H9 (cell line): ENCODE measurements at regions not wholly inside any gene's neighbourhood (a gene's known extent, or its start where the extent isn't known, plus 50 kb on each side); places are given as distances from the start of the nearest gene placed in this dataset.

Experiments
- DNase-seq: peaks from one replicate; pipeline ENCODE4 v3.0.0-alpha.2; 2017
- H2AFZ ChIP-seq: one replicate; pipeline ENCODE4 v1.6.1; 2013; ENCODE audit warnings: mild to moderate bottlenecking, low read length, control low read depth, moderate library complexity
- H2AK5ac ChIP-seq: 2 replicates; pipeline ENCODE4 v1.6.1; 2013; ENCODE audit warnings: low read length, control low read depth, mixed read lengths; ENCODE audit not compliant: insufficient read length
- H2BK120ac ChIP-seq: one replicate; pipeline ENCODE4 v1.6.1; 2013; ENCODE audit warnings: low read depth, mild to moderate bottlenecking, low read length, control low read depth, inconsistent platforms; ENCODE audit not compliant: poor library complexity, severe bottlenecking
- H2BK12ac ChIP-seq: 2 replicates; pipeline ENCODE4 v1.6.1; 2013; ENCODE audit warnings: low read length, control low read depth, mixed read lengths, low read depth; ENCODE audit not compliant: insufficient read length
- H2BK15ac ChIP-seq: 2 replicates; pipeline ENCODE4 v1.6.1; 2013; ENCODE audit warnings: low read depth, low read length, control low read depth
- H2BK20ac ChIP-seq: one replicate; pipeline ENCODE4 v1.6.1; 2013; ENCODE audit warnings: low read depth, mild to moderate bottlenecking, low read length, control low read depth, inconsistent platforms; ENCODE audit not compliant: poor library complexity, severe bottlenecking
- H2BK5ac ChIP-seq: 2 replicates; pipeline ENCODE4 v1.6.1; 2013; ENCODE audit warnings: low read length, control low read depth, mixed read lengths; ENCODE audit not compliant: insufficient read length
- H3K14ac ChIP-seq: 2 replicates; pipeline ENCODE4 v1.6.1; 2013; ENCODE audit warnings: low read length, control low read depth; ENCODE audit not compliant: insufficient read depth
- H3K18ac ChIP-seq: 2 replicates; pipeline ENCODE4 v1.6.1; 2013; ENCODE audit warnings: low read depth, mild to moderate bottlenecking, mixed read lengths, low read length, control low read depth; ENCODE audit not compliant: insufficient read length
- H3K23ac ChIP-seq: 2 replicates; pipeline ENCODE4 v1.6.1; 2013; ENCODE audit warnings: low read length, control low read depth, mixed read lengths, low read depth; ENCODE audit not compliant: insufficient read length
- H3K23me2 ChIP-seq: 2 replicates; pipeline ENCODE4 v1.6.1; 2013; ENCODE audit warnings: low read depth, mild to moderate bottlenecking, mixed read lengths, low read length, control low read depth; ENCODE audit not compliant: insufficient read length, poor library complexity, severe bottlenecking
- H3K27ac ChIP-seq: 2 replicates; pipeline ENCODE4 v1.5.1; 2013; ENCODE audit warnings: low read length, control low read depth, mixed read lengths, low read depth; ENCODE audit not compliant: insufficient read length
- H3K27me3 ChIP-seq: 2 replicates; pipeline ENCODE4 v1.6.1; 2013; ENCODE audit warnings: low read length, control low read depth, inconsistent platforms; ENCODE audit not compliant: insufficient read depth
- H3K4ac ChIP-seq: 2 replicates; pipeline ENCODE4 v1.6.1; 2013; ENCODE audit warnings: low read depth, mild to moderate bottlenecking, control low read depth, inconsistent platforms, low read length, moderate library complexity
- H3K4me1 ChIP-seq: 2 replicates; pipeline ENCODE4 v1.6.1; 2013; ENCODE audit warnings: low read length, control low read depth, inconsistent platforms; ENCODE audit not compliant: insufficient read depth
- H3K4me2 ChIP-seq: 2 replicates; pipeline ENCODE4 v1.6.1; 2013; ENCODE audit warnings: low read length, control low read depth, mixed read lengths; ENCODE audit not compliant: insufficient read length, insufficient read depth
- H3K56ac ChIP-seq: 2 replicates; pipeline ENCODE4 v1.6.1; 2013; ENCODE audit warnings: low read depth, mild to moderate bottlenecking, mixed read lengths, low read length, control low read depth; ENCODE audit not compliant: insufficient read length
- H3K79me1 ChIP-seq: 2 replicates; pipeline ENCODE4 v1.6.1; 2013; ENCODE audit warnings: low read depth, mild to moderate bottlenecking, moderate library complexity, low read length, control low read depth, inconsistent platforms; ENCODE audit not compliant: insufficient read depth, poor library complexity, severe bottlenecking
- H3K79me2 ChIP-seq: 2 replicates; pipeline ENCODE4 v1.6.1; 2013; ENCODE audit warnings: low read length, control low read depth, inconsistent platforms; ENCODE audit not compliant: insufficient read depth
- H3K9ac ChIP-seq: 2 replicates; pipeline ENCODE4 v1.6.1; 2013; ENCODE audit warnings: low read length, control low read depth, mixed read lengths; ENCODE audit not compliant: insufficient read length; ENCODE audit errors: extremely low read depth
- H3K9me3 ChIP-seq: one replicate; pipeline ENCODE4 v1.6.1; 2013; ENCODE audit warnings: low read depth, low read length, inconsistent platforms; ENCODE audit not compliant: control insufficient read depth
- H3T11ph ChIP-seq: one replicate; pipeline ENCODE4 v1.6.1; 2013; ENCODE audit warnings: mild to moderate bottlenecking, low read length, control low read depth, inconsistent platforms
- H4K20me1 ChIP-seq: one replicate; pipeline ENCODE4 v1.6.1; 2013; ENCODE audit not compliant: control insufficient read depth, insufficient read length, insufficient read depth
- H4K5ac ChIP-seq: 2 replicates; pipeline ENCODE4 v1.6.1; 2013; ENCODE audit warnings: low read depth, mild to moderate bottlenecking, mixed read lengths, low read length, control low read depth; ENCODE audit not compliant: insufficient read length
- H4K8ac ChIP-seq: replicated peaks from 2 replicates; pipeline ENCODE4 v1.6.1; 2013; ENCODE audit warnings: low read length, control low read depth, mixed read lengths, low read depth; ENCODE audit not compliant: insufficient read length
- H4K91ac ChIP-seq: 2 replicates; pipeline ENCODE4 v1.6.1; 2013; ENCODE audit warnings: low read depth, mild to moderate bottlenecking, moderate library complexity, mixed read lengths, low read length, control low read depth; ENCODE audit not compliant: insufficient read length
- H3K27ac Mint-ChIP-seq, 3 experiments: 2 replicates in 2 of 3; 3 replicates in 1 of 3; pipeline ENCODE4 v1.8.0; 2020 to 2021; ENCODE audit warnings: mixed read lengths in 3 of 3, mild to moderate bottlenecking in 1 of 3, moderate library complexity in 1 of 3
- H3K27me3 Mint-ChIP-seq: 2 replicates; pipeline ENCODE4 v1.8.0; 2021; ENCODE audit warnings: low read depth, mild to moderate bottlenecking, moderate library complexity, mixed read lengths
- H3K36me3 Mint-ChIP-seq, 3 experiments: 2 replicates in 2 of 3; 3 replicates in 1 of 3; pipeline ENCODE4 v1.8.0; 2020 to 2021; ENCODE audit warnings: low read depth in 3 of 3, mixed read lengths in 3 of 3; ENCODE audit not compliant: insufficient read depth in 1 of 3
- H3K4me1 Mint-ChIP-seq, 2 experiments: 2 replicates each; pipeline ENCODE4 v1.8.0; 2020; ENCODE audit warnings: mixed read lengths in 2 of 2
- H3K4me3 Mint-ChIP-seq, 2 experiments: 2 replicates in 1 of 2; 3 replicates in 1 of 2; pipeline ENCODE4 v1.8.0; 2020 to 2021; ENCODE audit warnings: mild to moderate bottlenecking in 2 of 2, mixed read lengths in 2 of 2, moderate library complexity in 1 of 2
- H3K9me3 Mint-ChIP-seq, 2 experiments: 2 replicates in 1 of 2; 3 replicates in 1 of 2; pipeline ENCODE4 v1.8.0; 2020; ENCODE audit warnings: mild to moderate bottlenecking in 2 of 2, mixed read lengths in 2 of 2, moderate library complexity in 1 of 2
- WGBS: extraction: QIAGEN DNeasy Blood & Tissue Kit; methylation state at CpG from one replicate; pipeline ENCODE4 v1.1.7; 2013; ENCODE audit warnings: missing lambda C conversion rate, low lambda C conversion rate, mixed read lengths; ENCODE audit not compliant: insufficient read length; ENCODE audit errors: extremely low coverage; 5-methylcytosine and 5-hydroxymethylcytosine counted together
- TF ChIP-seq, protein P1 (sequence below): fragments of 200-600 bp; sonication (generic); conservative IDR thresholded peaks from 3 replicates; pipeline ENCODE4 v1.8.0; 2021; ENCODE audit warnings: antibody characterized with exemption, mild to moderate bottlenecking

DNA sequence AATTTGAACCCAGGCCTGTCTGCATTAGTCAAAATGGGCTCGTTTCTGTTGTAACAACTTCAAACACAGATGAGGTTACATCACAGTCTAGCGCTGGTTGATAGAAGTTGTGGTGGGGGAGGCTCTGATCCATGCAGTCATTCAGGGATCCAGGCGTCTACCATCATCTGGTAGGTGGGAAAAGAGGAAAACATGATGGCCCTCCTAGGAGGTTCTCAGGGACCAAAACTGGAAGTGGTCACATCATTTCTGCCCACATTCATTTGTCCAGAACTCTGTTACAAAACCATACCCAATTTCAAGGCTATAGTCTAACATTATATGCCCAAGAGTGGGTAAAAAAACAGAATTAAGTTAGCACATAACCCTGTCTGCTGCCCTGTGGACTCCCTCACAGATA is 135.1 kb downstream of the PHETA1 start:
- Histone ChIP-seq H3K79me2 (no peaks in the 10 kb centered on the region), H3K23me2 (no peaks in the 10 kb centered on the region), H3T11ph (no peak overlapping the region), H2AFZ (no peak overlapping the region), H4K91ac (no peak overlapping the region), H3K14ac (no peak overlapping the region), H3K4me1 (no peaks in the 10 kb centered on the region), H4K8ac (no peak overlapping the region), H2BK5ac (no peak overlapping the region), H3K4ac (no peak overlapping the region), H3K23ac (no peak overlapping the region), H3K56ac (no peak overlapping the region), H2BK20ac (no peak overlapping the region), H4K5ac (no peak overlapping the region), H4K20me1 (no peaks in the 10 kb centered on the region), H3K79me1 (no peaks in the 10 kb centered on the region), H3K27me3 (no peaks in the 10 kb centered on the region), H2BK15ac (no peak overlapping the region), H3K27ac (no peak overlapping the region), H3K4me2 (no peak overlapping the region), H3K9ac (no peak overlapping the region), H2BK12ac (no peak overlapping the region), H3K9me3 (no peaks in the 10 kb centered on the region), H3K18ac (no peak overlapping the region), H2BK120ac (no peak overlapping the region), H2AK5ac (no peak overlapping the region)
- WGBS = no CpG with 5 or more reads among the region's 3 CpGs
- no peak overlapping the region for H3K4me3 Mint-ChIP-seq
- H3K4me1 Mint-ChIP-seq = peaks cover 6 to 11% of the 10 kb centered on the region in 2 experiments; a peak in 3 of 4 replicates
- H3K27ac Mint-ChIP-seq = no peak overlapping the region
- no peaks in the 10 kb centered on the region for H3K9me3 Mint-ChIP-seq
- DNase-seq = no peak
- no peaks in the 10 kb centered on the region for H3K36me3 Mint-ChIP-seq
- TF ChIP-seq, protein P1, sequence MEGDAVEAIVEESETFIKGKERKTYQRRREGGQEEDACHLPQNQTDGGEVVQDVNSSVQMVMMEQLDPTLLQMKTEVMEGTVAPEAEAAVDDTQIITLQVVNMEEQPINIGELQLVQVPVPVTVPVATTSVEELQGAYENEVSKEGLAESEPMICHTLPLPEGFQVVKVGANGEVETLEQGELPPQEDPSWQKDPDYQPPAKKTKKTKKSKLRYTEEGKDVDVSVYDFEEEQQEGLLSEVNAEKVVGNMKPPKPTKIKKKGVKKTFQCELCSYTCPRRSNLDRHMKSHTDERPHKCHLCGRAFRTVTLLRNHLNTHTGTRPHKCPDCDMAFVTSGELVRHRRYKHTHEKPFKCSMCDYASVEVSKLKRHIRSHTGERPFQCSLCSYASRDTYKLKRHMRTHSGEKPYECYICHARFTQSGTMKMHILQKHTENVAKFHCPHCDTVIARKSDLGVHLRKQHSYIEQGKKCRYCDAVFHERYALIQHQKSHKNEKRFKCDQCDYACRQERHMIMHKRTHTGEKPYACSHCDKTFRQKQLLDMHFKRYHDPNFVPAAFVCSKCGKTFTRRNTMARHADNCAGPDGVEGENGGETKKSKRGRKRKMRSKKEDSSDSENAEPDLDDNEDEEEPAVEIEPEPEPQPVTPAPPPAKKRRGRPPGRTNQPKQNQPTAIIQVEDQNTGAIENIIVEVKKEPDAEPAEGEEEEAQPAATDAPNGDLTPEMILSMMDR = no peak
- peaks cover 3% of the 10 kb centered on the region for H3K27me3 Mint-ChIP-seq
